GM21390 (cell line): ENCODE measurements at regions not wholly inside any gene's neighbourhood (a gene's known extent, or its start where the extent isn't known, plus 50 kb on each side); places are given as distances from the start of the nearest gene placed in this dataset.

ENCODE experiments used
- ATAC-seq: cut with Tn5 transposase; IDR thresholded peaks from one replicate; pipeline ENCODE4 v1.9.1; 2021; ENCODE audit not compliant: unreplicated experiment

DNA sequence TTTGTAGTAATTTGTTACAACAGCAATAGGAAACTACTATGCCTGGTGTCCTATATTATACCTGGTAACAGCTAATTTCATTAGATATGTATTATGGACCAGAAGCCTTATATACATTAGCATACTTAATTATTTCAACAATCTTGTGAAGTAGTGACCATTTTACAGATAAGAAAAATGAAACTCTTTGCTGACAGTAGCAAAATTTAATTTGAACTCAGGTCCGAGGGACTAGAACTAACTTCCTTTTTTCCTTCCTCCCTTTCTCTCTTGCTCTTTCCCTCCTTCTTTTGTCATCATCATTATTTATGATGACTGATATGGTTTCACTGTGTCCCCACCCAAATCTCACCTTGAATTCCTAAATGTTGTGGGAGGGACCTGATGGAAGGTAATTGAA, 482.0 kb downstream of the SNAPC1 start:
- no peak for ATAC-seq

DNA sequence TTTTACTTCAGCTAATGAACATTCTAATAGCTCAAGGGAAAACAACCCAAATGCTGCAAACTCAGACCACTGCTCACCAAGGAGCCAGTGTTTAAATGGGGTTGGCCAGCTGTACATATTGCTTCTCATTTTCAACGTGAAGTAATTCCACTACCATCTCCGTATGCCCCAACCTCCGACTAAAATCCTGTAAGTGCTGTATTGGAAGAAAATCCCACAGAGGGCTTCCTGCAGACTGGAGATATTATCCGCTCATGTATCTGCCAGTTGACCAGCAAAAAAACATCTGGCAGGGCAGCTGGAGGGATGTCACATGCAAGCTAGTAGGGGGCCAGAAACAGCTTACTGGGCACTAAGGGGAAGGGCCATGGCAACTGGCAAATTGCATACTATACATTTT, 485.0 kb downstream of the SNAPC1 start:
- no peak for ATAC-seq

DNA sequence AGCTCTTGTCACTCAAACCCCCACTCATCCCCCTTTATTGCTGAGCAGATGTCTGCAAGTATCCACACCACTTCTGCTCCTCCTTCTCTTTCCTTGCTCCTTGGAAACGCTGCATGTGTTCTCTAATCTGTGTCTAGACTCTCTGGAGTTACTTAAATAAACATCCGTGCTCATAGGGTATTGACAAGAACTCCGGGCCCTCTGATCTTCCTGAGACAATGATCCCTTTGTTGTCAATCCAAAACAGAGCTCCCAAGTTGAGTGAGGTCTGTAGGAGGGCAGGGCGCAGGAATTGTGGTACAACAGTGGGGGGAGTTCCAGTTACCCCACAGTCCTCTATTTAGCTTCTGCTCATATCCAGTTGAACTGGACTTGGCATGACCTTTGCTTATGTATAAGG, 489.0 kb downstream of the SNAPC1 start:
- no peak for ATAC-seq

DNA sequence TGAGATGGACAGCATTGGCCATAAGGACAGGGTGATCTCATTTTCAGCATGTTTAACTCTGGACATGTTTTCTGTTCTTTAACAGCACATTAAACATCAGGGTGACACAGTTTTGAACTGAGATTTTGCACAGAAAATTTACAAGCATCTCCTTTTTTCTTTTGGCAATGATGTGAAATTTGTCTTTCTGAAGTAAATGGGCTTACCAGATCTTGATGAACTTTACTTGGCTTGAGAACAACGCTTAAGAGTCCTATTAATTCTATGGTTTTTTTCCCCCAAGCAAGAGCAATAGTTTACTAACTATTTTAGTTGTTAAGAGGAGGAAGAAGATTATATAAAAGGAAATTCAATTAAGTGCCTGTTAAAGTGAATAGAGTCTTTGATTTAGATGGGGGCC, 491.0 kb downstream of the SNAPC1 start:
- ATAC-seq: no peak

DNA sequence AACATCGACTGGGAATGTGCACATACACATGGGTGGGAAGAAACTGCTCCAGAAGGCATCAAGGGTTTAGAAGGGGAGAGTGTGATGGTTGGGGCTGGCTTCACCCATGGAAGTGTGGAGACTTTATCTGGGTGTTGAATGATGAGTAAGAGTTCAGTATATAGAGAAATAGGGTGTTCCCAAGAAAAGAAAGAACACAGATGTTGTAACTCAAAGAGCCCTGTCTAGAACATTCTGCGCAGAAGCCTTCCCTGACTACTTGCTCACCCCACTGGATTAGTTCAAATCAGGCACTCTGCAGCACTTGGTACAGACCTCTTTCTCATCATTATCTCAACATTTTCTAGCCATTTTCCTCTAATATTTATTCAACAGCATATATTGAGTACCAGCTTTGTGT, 491.7 kb downstream of the SNAPC1 start:
- no peak for ATAC-seq

DNA sequence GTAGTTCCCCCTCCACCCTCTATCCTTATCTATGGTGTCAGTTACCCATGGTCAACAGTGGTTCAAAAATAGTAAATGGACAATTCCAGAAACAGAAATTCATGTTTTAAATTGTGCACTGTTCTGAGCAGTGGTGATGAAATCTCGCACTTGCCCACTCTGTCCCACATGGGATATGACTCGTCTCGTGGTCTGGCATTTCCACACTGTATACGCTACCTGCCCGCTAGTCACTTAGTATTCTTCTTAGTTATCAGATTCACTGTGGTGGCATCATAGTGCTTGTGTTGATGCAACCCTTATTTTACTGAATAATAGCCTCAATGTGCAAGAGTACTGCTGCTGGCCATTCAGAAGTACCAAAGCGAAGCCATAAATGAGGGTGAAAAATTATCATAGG, 507.0 kb downstream of the SNAPC1 start:
- no peak for ATAC-seq

DNA sequence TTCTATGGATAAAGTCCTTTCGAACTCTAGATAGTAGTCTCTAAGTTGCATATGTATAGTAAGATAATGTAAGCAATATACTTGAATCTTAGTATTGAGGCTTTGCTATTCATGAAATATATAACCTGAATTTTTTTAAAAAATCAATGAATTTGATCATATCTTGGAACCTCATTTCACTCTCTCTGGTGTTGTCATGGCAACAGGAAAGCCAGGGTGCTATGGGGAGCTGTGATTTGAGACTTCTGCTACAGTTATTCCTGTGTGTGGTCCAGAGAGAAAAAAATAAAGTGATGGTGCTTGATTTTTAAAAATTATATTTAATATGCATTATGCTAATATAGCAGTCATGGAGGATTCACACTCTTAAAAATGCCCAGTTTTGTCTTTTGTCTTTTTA, 508.0 kb downstream of the SNAPC1 start:
- ATAC-seq: no peak

DNA sequence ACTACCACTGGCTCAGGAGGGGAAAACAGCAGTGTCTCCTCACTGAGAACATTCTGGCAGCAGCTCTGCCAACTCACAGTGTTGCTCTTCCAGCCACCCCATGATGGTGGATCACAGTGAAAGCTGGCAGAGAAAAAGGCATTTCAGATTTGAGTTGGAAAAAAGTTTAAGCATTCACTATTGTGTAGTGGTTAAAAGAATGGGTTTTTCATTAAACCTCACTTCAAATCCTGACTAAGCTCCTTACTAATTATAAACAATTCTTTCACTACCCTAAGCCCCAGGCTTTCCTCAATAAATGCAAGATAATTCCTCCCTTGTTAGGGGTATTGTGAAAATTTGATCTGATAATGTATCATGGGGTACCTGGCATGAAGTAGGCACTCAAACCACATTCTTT, 518.1 kb downstream of the SNAPC1 start:
- no peak for ATAC-seq

DNA sequence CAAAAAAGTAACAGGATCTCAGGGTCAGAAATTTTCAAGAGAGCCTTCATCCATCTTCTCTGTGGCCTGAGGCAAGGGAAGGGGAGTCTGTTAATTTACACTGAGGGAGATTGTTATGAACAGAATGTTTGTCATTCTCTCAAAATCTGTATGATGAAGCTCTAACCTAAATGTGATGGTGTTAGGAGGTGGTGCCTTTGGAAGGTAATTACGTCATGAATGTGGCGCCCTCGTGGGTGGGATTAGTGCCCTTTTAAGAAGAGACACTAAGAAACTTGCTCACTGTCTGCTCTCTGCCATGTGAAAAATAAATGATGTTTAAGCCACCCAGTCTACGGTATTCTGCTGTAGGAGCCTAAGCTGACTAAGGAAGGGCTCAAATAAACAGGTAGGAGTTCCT, 521.6 kb downstream of the SNAPC1 start:
- ATAC-seq: no peak

DNA sequence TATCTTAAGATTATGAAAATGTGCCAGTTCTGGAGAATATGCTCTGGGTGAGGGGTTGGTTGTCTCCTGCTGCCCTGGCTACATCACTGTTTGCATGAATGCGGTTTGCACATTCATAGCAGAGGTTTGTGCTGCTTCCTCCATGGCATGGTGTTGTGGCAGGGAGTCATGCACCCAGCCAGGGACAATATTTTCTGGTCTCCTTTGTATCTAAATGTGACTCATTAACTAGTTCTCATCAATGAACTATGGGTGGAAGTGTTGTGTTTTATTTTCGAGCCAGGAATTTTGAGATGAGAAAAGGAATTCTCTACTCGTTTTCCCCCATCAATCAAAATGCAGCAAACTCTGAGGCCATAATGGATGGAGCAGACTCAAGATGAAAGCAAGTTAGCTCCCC, 527.3 kb downstream of the SNAPC1 start:
- ATAC-seq: no peak

DNA sequence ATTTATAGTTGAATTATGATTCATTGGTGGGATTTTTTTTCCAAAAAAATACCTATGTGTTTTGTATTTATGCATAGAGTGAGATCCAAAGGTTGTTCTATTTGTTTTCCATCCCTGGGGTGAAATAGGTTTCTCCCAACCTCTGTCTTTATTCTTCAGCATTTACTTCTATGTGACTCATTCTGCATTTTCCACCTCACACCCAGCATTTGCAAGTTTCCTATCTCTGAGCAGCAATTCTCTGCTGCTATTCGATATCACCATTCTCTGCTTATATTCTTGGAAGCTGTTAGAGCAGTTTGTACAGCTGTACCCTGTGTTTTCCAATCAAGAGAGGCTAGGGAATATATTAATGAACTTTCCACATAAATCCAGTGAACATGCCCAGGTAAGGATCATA, 538.9 kb downstream of the SNAPC1 start:
- no peak for ATAC-seq

DNA sequence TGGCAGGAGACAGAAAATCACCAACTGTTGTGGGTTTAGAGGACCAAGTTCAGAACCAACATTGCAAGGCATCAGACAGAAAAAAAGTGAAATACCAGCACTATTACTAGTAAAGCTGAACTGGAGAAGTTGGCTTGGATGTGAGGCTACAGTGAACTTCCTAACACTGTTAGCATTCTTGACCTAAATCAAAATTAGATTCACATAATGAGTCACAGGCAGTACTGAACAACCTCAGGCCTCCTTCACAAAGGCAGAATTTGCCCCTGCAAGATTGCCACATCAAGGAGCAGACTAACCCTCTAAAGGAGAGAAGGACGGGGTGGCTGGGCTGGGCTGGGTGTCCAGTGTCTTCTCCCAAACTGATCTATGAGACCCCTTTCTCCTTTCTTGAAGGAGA, 539.7 kb downstream of the SNAPC1 start:
- ATAC-seq: no peak

DNA sequence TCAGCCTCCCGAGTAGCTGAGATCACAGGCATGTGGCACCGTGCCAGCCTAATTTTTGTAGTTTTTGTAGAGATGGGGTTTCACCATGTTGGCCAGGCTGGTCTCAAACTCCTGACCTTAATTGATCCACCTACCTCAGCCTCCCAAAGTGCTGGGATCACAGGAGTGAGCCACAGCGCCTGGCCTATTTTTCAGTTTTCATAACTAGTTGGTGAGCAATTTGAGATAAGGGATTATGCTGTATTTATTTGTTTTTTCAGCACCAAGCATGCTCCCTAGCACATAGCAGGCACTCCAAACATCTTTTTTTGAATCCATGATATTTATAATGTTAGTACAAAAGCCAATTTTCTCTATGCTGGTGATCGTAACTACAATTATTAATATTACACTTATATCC, 541.2 kb downstream of the SNAPC1 start:
- ATAC-seq: no peak

DNA sequence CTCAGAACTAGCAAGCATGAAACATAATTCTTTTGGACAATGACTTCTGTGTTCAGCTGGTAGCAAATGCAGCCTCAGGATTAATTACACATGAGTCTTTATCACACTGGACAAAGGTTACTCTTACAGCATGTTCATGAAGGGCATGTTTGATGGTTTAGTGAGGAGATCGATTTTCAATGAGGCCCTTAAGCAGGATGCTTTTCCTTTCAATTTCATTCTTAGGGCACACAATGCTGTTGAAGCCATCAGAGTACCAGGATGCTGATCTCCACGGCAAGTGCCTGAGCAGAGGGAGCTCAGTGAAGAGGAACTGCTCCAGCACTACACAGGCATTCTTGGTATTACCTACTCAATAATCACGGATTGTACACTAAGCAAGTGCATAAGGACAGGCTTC, 542.0 kb downstream of the SNAPC1 start:
- no peak for ATAC-seq

DNA sequence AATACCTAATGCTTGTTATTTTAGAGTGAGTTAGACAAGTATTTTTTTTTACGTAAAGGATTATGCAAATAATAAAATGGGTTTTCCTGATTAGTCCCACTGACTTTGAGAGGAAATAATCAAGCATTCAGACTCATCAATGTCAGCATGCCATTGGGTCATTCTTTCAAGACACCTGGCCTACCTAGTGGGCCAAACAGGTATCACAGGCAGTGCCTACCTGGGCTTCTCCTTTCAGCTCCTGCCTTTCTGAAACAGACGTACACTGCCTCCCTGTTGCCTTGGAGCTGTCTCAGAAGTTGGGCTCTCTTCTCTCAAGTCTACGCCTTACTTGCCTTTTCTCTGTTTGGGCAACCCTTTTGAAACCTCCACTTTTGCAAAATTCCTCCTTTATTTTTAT, 545.6 kb downstream of the SNAPC1 start:
- ATAC-seq: no peak

DNA sequence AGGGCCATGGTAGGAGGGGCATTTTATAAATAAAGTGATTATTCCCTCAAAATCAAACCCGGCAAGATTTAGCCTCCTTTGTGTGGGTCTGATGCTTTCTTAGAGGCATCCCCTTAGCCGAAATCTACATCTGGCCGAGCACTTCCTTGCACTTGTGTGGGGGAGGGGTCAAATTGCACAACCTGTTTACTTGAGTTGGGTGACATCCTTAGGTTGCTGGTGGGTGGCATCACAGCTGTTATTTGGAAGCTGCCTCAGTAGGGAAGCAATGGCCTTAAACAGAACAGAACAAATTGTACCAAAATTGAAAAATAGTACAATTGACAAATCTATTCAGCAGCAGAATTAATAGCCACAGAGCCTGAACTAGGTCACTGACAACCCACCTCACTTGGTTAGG, 546.1 kb downstream of the SNAPC1 start:
- ATAC-seq: no peak

DNA sequence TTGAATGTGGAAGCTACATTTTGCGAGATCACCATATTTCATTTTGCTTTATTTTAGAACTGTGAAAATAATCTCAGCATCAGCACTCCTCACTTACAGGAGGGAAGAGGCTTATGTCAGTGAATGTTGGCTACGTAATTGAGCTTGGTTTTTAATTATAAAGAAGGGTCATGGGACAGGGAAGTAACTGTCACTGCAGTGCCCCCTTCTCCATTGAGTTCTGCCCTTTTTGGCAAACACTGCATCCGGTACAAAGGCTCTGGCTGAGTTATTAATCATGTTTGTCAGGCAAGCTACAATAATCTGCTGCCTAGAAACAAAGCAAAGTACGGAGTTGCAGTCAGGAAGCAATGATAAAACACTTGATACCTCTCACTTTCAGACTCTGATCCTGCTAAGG, 546.7 kb downstream of the SNAPC1 start:
- ATAC-seq: no peak

DNA sequence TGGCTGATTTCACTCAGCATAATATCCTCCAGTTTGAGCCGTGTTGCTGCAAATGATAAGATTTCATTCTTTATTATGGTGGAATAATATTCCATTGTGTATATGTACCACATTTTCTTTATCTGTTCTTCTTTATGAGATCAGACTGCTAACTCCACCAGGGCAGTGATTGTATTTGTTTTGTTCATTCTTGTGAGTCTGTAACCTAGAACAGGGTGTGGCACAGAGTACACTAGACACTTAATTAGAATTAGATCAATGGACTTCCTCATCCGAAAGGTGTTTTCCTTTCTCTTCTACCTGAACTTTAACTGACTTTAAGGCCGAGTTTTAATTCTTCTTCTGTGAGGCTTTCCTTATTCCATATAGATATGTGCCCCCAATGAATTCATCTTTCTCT, 551.0 kb downstream of the SNAPC1 start:
- ATAC-seq: no peak

DNA sequence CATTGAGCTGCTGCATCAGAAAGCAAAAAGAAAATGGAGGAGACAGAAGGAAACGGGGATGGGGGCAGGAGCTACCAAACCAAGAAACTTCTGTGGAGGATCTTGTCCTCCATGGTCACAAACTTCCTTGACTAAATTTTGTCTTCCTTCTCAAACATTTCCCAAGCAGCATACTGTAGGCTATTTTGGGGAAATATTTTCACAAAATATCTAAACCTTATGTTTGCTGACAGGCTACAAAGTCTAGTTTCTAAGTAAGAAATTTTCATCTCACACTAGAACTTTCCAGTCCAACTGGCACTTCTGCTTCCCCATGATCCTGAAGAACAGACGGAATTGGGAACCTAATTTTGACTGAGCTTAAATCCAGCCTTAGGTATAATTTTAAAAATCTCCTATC, 552.0 kb downstream of the SNAPC1 start:
- ATAC-seq: no peak

DNA sequence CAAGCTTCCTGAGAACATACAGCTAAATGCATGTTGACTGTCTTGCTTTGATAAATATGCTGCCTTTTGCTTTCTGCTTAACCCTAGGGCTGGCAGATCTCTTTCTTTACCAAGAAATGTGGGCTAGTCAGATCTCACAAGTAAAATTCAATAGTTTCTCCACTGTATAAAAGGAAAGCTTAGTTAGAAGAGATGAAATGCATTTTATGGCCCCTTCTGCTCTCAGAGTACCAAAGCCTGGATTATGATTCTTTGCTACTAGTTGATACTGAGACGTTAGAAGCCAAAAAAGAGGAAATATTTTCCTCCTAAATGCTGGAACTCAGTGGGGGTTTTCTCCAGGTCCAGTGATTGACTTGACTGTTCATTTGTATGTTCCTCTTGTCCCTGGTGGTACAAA, 552.7 kb downstream of the SNAPC1 start:
- ATAC-seq: no peak

DNA sequence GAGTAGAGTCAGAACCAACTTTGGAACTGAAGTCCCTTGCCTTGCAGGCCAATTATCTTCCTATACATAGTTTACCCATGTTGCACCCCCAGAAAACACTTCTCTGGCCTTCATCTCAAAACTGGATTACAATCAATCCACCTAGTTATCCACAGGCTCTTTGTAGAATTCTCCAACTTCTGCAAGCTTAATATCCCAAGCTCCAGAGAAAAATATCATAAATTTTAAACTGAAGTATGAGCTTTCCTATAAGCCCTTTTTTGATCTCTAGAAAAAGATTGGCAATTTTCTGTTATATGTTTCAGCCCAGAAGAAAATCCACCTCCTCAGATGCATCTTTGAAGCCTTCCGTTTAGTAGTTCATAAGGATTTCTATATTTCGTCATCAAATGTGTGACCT, 553.4 kb downstream of the SNAPC1 start:
- ATAC-seq: no peak

DNA sequence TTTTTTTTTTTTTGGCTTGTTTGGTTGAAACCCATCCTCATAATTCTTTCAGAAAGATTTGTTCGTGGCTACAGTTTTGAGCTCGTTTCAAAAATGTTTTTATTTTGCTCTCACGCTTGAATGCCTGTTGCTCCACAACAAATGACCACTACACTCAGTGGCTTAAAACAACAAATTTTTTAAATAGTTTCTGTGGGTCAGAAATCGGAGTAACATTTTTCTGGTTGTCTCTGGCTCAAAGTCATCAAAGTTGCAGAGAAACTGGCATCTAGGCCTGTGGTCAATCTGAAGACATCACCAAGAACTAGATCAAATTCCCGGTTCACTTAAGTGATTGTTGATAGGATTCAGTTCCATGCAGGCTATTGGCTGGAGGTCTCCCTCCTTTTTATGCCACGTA, 560.0 kb downstream of the SNAPC1 start:
- ATAC-seq: no peak

DNA sequence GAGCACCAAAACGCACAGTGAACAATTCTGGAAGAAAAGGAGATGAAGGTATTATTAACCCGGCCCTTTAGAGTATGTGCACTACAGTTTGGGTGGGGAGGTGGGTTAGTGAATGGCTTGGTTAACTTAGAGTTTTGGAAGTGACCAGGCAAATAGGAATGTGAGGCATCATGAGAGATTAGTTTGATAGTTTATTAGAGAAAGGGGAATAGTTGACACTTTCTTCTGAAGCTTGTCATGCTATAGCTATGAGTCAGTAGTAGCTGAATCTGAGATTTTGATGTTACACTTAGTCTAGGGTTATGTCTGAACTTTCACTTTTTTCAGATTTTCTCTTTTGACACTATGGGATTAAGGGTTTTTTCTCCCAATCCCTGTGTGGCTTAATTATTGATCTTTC, 567.2 kb downstream of the SNAPC1 start:
- no peak for ATAC-seq

DNA sequence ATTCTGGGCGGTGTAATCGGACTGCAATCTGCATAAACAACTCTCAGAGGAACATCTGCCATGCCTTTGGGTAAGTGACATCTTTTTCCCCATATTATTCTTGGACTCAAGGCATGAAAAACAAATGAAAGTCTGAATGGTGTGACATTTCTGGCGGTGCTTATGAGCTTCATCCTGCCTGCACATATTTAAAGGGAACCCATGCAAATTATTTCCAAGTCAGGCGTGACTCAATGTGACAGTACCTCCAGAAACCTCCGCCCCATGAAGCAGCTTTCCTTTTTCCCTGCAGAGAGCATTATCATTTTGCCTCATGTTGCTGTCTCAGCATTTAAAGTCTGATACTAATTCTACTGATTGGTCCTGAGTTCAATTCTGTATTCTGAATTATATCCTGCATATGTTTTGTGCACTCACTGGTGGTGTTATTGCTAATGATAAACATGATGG, 585.4 kb downstream of the SNAPC1 start:
- no peak for ATAC-seq
